ENCODE measurements at regions not wholly inside any gene's neighbourhood (a gene's known extent, or its start where the extent isn't known, plus 50 kb on each side); places are given as distances from the start of the nearest gene placed in this dataset.

DNA sequence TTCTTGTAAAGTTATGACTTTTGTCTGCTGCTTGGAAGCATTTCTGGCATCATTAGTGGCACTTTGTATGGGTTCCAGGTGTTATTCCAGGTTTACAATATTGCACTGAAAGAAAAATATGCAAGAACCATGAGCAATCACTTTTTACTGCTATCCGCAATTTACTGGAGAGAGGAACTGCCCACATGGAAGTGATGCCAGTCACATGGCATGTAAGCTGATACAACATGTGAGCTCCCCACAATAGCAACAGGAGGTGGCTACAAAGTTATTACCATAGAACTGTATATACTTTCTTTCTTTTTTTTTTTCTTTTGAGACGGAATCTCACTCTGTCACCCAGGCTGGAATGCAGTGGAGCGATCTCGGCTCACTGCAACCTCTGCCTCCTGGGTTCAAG is 1012.1 kb downstream of the BCL11B start:
- Histone ChIP-seq H3K36me3 (no peaks in the 10 kb centered on the region), H3K9me3 (no peaks in the 10 kb centered on the region), H3K4me3 (no peak overlapping the region), H3K4me1 (no peaks in the 10 kb centered on the region), H3K27me3 (no peaks in the 10 kb centered on the region), H3K27ac (no peak overlapping the region)
- intact Hi-C loops (cut with DNase I; ENCODE audit: low total_unique reads), result no loop called here
- no peak for DNase-seq
- TF ChIP-seq, protein P1, sequence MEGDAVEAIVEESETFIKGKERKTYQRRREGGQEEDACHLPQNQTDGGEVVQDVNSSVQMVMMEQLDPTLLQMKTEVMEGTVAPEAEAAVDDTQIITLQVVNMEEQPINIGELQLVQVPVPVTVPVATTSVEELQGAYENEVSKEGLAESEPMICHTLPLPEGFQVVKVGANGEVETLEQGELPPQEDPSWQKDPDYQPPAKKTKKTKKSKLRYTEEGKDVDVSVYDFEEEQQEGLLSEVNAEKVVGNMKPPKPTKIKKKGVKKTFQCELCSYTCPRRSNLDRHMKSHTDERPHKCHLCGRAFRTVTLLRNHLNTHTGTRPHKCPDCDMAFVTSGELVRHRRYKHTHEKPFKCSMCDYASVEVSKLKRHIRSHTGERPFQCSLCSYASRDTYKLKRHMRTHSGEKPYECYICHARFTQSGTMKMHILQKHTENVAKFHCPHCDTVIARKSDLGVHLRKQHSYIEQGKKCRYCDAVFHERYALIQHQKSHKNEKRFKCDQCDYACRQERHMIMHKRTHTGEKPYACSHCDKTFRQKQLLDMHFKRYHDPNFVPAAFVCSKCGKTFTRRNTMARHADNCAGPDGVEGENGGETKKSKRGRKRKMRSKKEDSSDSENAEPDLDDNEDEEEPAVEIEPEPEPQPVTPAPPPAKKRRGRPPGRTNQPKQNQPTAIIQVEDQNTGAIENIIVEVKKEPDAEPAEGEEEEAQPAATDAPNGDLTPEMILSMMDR (IDR thresholded peaks at IDR 0.05), result no peak

DNA sequence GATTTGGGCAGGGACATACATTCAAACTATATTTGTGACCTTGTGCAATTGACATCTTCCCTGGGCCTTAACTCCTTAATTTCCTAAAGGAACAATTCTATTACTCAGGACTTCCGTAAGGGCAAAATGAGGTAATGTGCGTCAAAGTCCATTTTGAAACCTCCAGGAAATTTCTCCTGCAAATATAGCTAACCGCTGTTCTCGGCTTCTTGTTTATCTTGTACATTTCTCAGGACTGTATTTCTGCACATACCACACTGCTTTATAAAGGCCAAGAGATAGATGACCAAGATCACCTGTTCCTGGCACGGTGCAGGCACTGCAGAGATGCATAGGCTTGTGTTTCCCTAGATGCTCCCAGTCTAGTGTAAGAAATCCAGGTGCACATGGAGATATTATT is 1009.4 kb downstream of the BCL11B start:
- H3K4me1 ChIP-seq, result no peaks in the 10 kb centered on the region
- DNase-seq, result no peak
- TF ChIP-seq, protein P1 (IDR thresholded peaks at IDR 0.05), result no peak
- no peaks in the 10 kb centered on the region for H3K27me3 ChIP-seq
- H3K9me3 ChIP-seq, result no peaks in the 10 kb centered on the region
- no peaks in the 10 kb centered on the region for H3K36me3 ChIP-seq
- intact Hi-C loops (cut with DNase I; ENCODE audit: low total_unique reads), result no loop called here
- H3K27ac ChIP-seq, result no peak overlapping the region
- H3K4me3 ChIP-seq, result no peak overlapping the region

DNA sequence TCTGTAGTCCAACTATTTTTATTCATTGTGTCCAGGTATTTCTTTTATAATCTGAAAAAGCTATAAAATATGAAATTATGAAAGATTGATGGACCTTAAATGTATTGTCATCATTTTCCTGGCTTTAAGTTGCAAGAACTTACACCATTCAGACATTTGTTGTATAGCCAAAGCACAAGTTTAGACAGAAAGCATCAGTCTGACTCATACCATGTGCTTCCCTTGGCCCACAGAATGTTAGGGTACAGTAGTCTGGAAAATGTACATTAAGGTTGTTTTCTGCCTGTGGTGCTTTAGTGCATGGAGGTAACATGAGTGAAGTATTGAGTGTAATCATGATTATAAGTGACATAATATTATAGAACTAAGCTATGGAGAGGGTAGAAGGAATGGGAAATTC is 1002.5 kb downstream of the BCL11B start:
- H3K27me3 ChIP-seq, result no peaks in the 10 kb centered on the region
- no peaks in the 10 kb centered on the region for H3K4me1 ChIP-seq
- peaks cover 0 to 7% (median 0%) of the 10 kb centered on the region in 3 donors for H3K9me3 ChIP-seq
- intact Hi-C loops (cut with DNase I; ENCODE audit: low total_unique reads), result no loop called here
- no peak overlapping the region for H3K4me3 ChIP-seq
- no peak overlapping the region for H3K27ac ChIP-seq
- TF ChIP-seq, protein P1 (IDR thresholded peaks at IDR 0.05), result no peak
- no peaks in the 10 kb centered on the region for H3K36me3 ChIP-seq
- DNase-seq, result no peak

DNA sequence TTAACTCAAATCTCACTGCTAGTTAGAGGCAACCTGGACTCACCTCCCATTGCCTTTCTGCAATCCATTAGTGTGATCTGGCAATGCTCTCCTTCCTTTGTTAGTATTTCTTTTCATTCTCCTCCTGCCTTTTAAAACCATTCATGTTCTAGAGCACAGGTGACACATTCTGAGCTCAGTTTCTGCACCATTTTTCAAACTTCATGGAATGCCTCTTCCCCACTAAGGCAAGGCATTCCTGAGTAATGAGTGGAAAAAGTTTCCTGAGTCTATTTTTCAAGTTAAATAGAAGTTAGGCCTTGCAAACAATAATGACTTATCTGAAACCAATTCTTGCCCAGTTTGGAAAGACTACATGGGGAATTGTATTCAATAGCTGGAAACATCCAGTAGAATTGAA is 1001.8 kb downstream of the BCL11B start:
- Histone ChIP-seq H3K9me3 (peaks cover 0 to 7% (median 0%) of the 10 kb centered on the region in 3 donors), H3K27ac (no peak overlapping the region), H3K27me3 (no peaks in the 10 kb centered on the region), H3K36me3 (no peaks in the 10 kb centered on the region), H3K4me3 (no peak overlapping the region), H3K4me1 (no peaks in the 10 kb centered on the region)
- no peak for DNase-seq
- intact Hi-C loops (cut with DNase I; ENCODE audit: low total_unique reads), result no loop called here
- TF ChIP-seq, protein P1 (IDR thresholded peaks at IDR 0.05), result no peak

DNA sequence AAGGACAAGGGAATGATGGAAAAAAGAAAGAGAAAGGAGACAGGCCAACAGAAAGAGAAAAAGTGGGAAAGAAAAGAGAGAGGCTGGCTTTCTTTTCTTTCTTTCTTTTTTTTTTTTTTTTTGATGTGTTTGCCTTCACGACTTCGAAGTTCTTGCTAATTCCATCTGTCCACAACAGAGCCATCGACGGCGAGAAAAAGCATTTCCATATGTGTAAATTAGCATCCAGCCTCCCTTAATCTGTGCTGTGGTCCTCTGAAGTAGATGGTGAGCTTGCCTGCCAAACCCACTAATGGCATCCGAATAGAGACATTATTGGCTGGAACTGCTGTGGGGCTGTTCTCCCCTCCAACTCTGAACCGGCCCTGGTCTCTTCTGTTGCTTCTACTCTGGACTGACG is 997.4 kb downstream of the BCL11B start:
- no peak for DNase-seq
- H3K9me3 ChIP-seq, result peaks cover 0 to 7% (median 0%) of the 10 kb centered on the region in 3 donors
- H3K36me3 ChIP-seq, result no peaks in the 10 kb centered on the region
- TF ChIP-seq, protein P1 (IDR thresholded peaks at IDR 0.05), result no peak
- no peak overlapping the region for H3K27ac ChIP-seq
- no peak overlapping the region for H3K4me3 ChIP-seq
- H3K4me1 ChIP-seq, result no peaks in the 10 kb centered on the region
- intact Hi-C loops (cut with DNase I; ENCODE audit: low total_unique reads), result no loop called here
- no peaks in the 10 kb centered on the region for H3K27me3 ChIP-seq

DNA sequence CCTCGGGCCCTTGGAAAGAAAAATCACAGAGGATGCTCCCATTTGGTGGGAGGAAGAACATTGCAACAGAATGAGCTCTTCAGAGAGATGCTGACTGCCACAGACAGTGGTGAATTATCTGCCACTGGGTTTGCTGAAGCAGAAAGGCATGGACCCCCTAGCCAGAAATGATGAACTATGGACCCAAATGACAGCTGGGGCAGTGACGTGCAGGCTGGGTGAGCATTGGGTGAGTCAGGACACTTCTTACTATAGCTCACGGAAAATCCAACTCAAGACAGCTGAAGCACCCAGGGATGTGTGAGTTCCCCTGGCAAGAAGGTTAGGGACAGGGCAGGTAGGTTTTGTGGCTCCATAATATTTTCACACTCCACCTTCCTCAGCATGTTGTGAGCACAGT is 993.2 kb downstream of the BCL11B start:
- no peaks in the 10 kb centered on the region for H3K9me3 ChIP-seq
- no peaks in the 10 kb centered on the region for H3K4me1 ChIP-seq
- intact Hi-C loops (cut with DNase I; ENCODE audit: low total_unique reads), result no loop called here
- no peak overlapping the region for H3K27ac ChIP-seq
- H3K36me3 ChIP-seq, result no peaks in the 10 kb centered on the region
- H3K4me3 ChIP-seq, result no peak overlapping the region
- no peak for DNase-seq
- TF ChIP-seq, protein P1 (IDR thresholded peaks at IDR 0.05), result no peak
- H3K27me3 ChIP-seq, result no peaks in the 10 kb centered on the region
